ENCODE measurements at regions not wholly inside any gene's neighbourhood (a gene's known extent, or its start where the extent isn't known, plus 50 kb on each side); places are given as distances from the start of the nearest gene placed in this dataset.
"Not testable (repeated sequence)": the region's sequence is repeated elsewhere in the genome, so short reads cannot be mapped to it uniquely, and the experiment has no call there.

DNA sequence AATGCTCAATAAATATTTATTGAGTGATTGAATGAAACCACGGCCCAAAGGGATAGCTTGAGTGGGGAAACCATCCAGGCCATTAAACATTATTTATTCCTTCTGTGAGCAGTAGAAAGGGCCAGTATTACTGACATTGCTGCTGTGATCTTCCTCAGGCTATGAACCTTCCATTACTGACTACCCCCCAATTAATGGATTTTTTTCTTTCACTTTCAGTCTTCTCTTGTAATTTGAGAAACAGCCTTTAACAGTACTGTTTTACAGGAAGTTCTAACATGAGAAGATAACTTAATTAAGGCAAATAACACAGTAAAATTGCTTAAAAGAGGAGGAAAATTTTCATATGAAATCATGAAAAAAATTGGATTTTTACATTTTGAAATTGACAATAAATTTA lies 629.5 kb downstream of the TRHDE start:
- H3K4me3 Mint-ChIP-seq: no peak overlapping the region
- H3K36me3 Mint-ChIP-seq (ENCODE audit: low read depth): no peaks in the 10 kb centered on the region
- no peak for ATAC-seq (replicated peaks)
- H3K4me1 Mint-ChIP-seq: no peaks in the 10 kb centered on the region
- no peaks in the 10 kb centered on the region for H3K27me3 Mint-ChIP-seq
- H3K9me3 Mint-ChIP-seq: peaks cover 8% of the 10 kb centered on the region
- H3K27ac Mint-ChIP-seq: no peak overlapping the region

DNA sequence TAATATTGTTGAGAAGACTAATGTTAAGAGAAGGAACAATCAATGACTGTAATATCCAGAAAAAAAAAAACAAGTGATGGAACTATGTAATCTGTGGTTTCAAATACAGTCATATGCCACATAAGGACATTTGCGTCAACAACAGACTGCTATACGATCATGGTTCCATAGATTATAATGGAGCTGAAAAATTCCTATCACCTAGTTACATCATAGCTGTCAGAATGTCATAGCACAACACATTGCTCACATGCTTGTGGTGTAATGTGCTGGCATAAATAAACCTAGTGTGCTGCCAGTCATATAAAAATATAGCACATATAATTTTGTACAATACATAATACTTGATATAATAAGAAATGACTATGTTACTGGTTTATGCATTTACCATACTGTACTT lies 653.5 kb downstream of the TRHDE start:
- ATAC-seq (replicated peaks): no peak
- Mint-ChIP-seq H3K4me3 (no peak overlapping the region), H3K9me3 (peaks cover 4% of the 10 kb centered on the region), H3K27me3 (no peaks in the 10 kb centered on the region), H3K4me1 (no peaks in the 10 kb centered on the region), H3K36me3 (ENCODE audit: low read depth) (no peaks in the 10 kb centered on the region), H3K27ac (no peak overlapping the region)

DNA sequence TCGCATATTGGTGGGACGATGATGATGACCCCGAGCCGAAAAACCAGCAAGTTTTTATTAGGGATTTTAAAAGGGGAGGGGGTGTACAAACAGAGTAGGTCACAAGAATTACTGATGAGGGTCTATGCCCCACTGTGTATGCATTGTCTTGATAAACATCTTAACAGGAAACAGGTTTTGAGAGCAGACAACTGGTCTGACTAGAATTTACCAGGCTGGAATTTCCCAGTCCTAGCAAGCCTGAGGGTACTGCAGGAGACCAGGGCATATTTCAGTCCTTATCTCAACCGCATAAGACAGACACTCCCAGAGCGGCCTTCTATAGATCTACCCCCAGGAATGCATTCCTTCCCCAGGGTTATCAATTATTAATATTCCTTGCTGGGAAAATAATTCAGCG lies 659.7 kb downstream of the TRHDE start:
- not testable (repeated sequence) for H3K4me1 Mint-ChIP-seq; H3K4me3 Mint-ChIP-seq; H3K27ac Mint-ChIP-seq; H3K27me3 Mint-ChIP-seq; H3K9me3 Mint-ChIP-seq; H3K36me3 Mint-ChIP-seq (ENCODE audit: low read depth); ATAC-seq (replicated peaks)

DNA sequence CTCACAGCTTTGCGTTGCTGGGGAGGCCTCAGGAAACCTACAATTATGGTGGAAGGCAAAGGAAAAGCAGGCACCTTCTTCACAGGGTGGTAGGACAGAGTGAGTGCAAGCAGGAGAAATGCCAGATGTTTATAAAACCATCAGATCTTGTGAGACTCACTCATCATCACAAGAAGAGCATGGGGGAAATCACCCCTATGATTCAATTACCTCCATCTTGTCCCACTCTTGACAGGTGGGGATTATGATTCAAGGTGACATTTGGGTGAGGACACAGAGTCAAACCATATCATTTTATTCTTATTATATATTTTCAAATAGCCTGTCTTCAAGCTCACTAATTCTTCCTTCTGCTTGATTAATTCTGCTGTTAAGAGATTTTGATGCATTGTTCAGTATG lies 665.3 kb downstream of the TRHDE start:
- Mint-ChIP-seq H3K4me1 (no peaks in the 10 kb centered on the region), H3K27ac (no peak overlapping the region), H3K4me3 (no peak overlapping the region), H3K27me3 (no peaks in the 10 kb centered on the region), H3K9me3 (peaks cover 8% of the 10 kb centered on the region), H3K36me3 (ENCODE audit: low read depth) (no peaks in the 10 kb centered on the region)
- ATAC-seq (replicated peaks): no peak

DNA sequence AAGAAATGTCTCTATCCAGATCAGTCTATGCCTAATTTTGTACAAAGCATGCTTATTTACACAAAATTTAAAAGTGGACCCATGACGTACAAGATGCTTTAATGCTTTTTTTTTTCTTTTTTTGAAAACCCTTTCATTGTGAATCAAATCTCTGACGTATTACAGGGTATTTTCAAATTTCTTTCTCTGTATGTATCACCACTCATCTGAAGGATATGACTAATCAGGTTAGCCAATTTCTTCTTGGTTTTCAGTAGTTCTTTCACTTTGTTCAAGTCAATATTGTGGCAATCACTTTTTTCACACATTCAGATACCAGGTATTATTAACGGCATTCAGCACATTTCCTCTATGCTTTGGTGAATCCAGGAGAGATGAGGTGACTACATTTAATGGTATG lies 685.3 kb downstream of the TRHDE start:
- no peak for ATAC-seq (replicated peaks)
- Mint-ChIP-seq H3K27ac (no peak overlapping the region), H3K9me3 (peaks cover 5% of the 10 kb centered on the region), H3K4me1 (no peaks in the 10 kb centered on the region), H3K4me3 (no peak overlapping the region), H3K27me3 (no peaks in the 10 kb centered on the region), H3K36me3 (ENCODE audit: low read depth) (no peaks in the 10 kb centered on the region)

DNA sequence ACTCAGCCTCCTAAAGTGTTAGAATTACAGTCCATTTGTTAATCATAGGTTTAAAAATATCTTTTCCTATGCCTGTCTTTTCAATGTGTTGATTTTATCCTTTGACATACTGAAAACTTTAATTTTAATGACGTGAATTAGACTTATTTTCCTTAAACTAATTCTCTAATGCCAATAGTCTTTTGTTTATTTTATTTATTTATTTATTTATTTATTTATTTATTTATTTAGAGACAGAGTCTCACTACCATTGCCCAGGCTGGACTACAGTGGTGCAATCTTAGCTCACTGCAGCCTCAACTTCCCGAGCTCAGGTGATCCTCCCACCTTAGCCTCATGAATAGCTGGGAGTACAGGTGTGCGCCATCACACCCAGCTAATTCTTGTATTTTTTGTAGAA lies 694.5 kb downstream of the TRHDE start:
- H3K36me3 Mint-ChIP-seq (ENCODE audit: low read depth): no peaks in the 10 kb centered on the region
- no peaks in the 10 kb centered on the region for H3K4me1 Mint-ChIP-seq
- no peaks in the 10 kb centered on the region for H3K27me3 Mint-ChIP-seq
- peaks cover 10% of the 10 kb centered on the region for H3K9me3 Mint-ChIP-seq
- no peak overlapping the region for H3K27ac Mint-ChIP-seq
- H3K4me3 Mint-ChIP-seq: no peak overlapping the region
- no peak for ATAC-seq (replicated peaks)

DNA sequence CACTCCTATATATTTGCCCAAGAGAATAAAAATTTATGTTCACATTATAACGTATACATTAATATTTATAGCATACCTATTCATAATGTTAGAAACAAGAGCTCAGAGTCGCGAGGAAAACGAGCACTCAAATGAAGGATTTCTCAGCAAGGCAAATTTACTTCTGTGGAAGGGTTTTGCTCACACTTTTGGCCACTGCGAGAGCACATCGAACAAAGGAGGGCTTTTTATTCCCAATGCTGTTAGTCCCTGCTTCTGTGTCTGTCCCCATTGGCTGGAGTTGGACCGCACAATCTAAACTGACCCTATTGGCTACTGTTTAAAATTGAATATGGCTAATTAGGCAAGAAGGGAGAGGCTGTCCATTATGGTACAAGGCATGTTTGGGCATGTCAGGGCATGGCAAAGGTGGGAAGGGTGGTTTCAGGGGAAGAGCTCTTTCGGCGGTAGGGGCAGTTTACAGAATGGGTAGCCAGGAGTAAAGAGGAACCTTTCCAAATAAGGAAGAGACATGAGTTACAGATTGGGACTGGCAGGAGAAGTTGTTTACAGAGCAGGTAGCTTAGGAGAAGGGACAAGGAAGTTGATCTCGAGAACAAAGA lies 702.9 kb downstream of the TRHDE start:
- Mint-ChIP-seq H3K36me3 (ENCODE audit: low read depth) (no peaks in the 10 kb centered on the region), H3K4me3 (no peak overlapping the region), H3K27me3 (no peaks in the 10 kb centered on the region), H3K27ac (no peak overlapping the region), H3K9me3 (peaks cover 9% of the 10 kb centered on the region), H3K4me1 (no peaks in the 10 kb centered on the region)
- ATAC-seq (replicated peaks): no peak

DNA sequence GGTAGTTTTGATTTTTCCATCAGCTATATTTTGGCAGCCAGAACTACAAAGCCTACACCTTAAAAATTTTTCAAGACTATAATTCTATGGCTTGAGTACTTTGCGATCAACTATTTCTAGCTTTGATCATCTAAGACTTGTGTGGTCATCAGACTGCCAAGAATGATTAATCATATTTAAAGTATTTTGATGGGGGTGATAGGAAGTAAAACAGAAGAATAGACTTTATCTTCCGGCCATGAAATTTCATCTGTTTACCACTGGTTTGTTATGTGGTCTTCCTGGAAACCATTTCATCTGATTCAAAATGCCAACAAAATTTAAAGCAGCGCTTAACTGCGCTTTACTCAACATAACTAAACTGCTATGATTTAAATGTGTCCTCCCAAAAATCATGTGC lies 706.8 kb downstream of the TRHDE start:
- Mint-ChIP-seq H3K9me3 (peaks cover 18% of the 10 kb centered on the region), H3K36me3 (ENCODE audit: low read depth) (no peaks in the 10 kb centered on the region), H3K4me3 (no peak overlapping the region), H3K27me3 (no peaks in the 10 kb centered on the region), H3K4me1 (no peaks in the 10 kb centered on the region), H3K27ac (no peak overlapping the region)
- ATAC-seq (replicated peaks): no peak

DNA sequence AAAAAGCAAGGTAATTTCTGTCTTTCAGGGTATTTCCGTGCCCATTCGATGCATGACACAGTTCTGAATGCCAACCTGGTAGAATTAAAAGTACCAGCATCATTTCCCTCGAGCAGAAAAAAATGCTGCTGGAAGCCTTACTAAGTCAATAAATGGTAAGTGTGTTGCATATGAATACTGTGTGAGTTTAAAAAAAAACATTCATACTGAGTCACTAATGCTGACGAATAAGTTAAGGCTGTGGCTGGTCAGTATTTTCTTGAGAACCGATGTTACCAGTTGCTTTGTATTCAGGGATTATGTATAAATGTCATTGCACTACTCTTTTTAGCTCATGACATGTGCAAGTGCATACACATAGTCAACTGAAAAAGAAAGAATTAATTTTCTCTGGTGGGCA lies 710.2 kb downstream of the TRHDE start:
- Mint-ChIP-seq H3K27me3 (no peaks in the 10 kb centered on the region), H3K4me1 (no peaks in the 10 kb centered on the region)

DNA sequence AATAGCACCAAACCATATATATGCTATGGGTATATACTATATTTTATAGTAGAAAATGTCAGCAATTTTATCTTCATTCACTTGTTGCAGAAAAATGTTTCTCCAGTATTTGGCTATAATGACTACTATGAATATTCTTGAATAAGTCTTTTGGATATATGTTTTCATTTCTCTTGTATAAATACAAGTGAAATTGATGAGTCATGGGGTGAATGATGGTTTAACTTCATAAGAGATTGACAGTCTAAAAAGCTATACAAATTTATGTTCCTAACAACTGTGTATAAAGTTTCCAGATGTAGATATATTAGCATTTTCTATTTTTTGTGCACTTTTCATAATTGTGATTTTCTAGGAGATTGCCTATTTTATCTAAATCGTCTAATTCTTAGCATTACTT lies 714.8 kb downstream of the TRHDE start:
- no peak for ATAC-seq (replicated peaks)
- no peaks in the 10 kb centered on the region for H3K4me1 Mint-ChIP-seq
- no peak overlapping the region for H3K4me3 Mint-ChIP-seq
- H3K36me3 Mint-ChIP-seq (ENCODE audit: low read depth): no peaks in the 10 kb centered on the region
- no peak overlapping the region for H3K27ac Mint-ChIP-seq
- peaks cover 16% of the 10 kb centered on the region for H3K9me3 Mint-ChIP-seq
- no peaks in the 10 kb centered on the region for H3K27me3 Mint-ChIP-seq

More for the DNA sequence above, 710.2 kb downstream of the TRHDE start:
- no peak for ATAC-seq (replicated peaks)
- Mint-ChIP-seq H3K9me3 (peaks cover 9% of the 10 kb centered on the region), H3K4me3 (no peak overlapping the region), H3K27ac (no peak overlapping the region), H3K36me3 (ENCODE audit: low read depth) (no peaks in the 10 kb centered on the region)

DNA sequence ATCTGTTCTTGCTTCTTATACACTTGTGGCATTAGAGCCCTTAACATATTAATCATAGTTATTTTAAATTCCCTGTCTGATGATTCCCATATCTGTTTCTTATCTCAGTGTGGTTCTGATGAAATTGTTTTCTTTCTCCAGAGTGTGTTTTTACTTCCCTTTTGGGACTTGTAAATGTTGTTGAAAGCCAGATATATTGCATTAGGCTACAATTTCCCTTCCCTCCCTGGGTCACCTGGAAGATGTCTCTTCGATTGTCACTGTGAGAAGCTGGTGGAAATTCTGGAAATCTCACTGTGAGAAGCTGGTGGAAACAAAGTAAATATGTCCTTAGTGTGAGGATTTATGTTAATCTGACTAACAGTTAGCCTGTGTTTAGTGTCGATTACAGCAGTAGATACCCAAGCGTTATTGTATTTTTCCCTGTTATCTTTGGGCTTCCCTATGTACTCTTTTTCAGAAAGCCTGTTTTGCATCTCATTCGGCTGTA lies 717.3 kb downstream of the TRHDE start:
- no peaks in the 10 kb centered on the region for H3K27me3 Mint-ChIP-seq
- no peaks in the 10 kb centered on the region for H3K4me1 Mint-ChIP-seq
- H3K36me3 Mint-ChIP-seq (ENCODE audit: low read depth): no peaks in the 10 kb centered on the region
- H3K9me3 Mint-ChIP-seq: peaks cover 12% of the 10 kb centered on the region
- ATAC-seq (replicated peaks): no peak
- H3K27ac Mint-ChIP-seq: no peak overlapping the region
- no peak overlapping the region for H3K4me3 Mint-ChIP-seq

DNA sequence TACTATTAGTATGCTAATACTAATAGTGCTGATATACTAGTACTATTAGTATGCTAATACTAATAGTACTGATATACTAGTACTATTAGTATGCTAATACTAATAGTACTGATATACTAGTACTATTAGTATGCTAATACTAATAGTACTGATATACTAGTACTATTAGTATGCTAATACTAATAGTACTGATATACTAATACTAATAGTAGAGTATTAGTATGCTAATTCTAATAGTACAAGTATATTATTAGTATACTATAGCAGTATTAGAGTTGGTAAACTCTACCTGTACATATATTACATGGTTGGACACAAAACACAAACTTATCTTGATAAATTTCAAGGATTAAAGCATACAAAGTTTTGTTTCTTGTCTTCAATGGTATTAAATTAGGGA lies 722.9 kb downstream of the TRHDE start:
- not testable (repeated sequence) for ATAC-seq (replicated peaks); H3K4me3 Mint-ChIP-seq; H3K27ac Mint-ChIP-seq; H3K36me3 Mint-ChIP-seq (ENCODE audit: low read depth); H3K4me1 Mint-ChIP-seq; H3K27me3 Mint-ChIP-seq
- H3K9me3 Mint-ChIP-seq: peaks cover 15% of the 10 kb centered on the region

DNA sequence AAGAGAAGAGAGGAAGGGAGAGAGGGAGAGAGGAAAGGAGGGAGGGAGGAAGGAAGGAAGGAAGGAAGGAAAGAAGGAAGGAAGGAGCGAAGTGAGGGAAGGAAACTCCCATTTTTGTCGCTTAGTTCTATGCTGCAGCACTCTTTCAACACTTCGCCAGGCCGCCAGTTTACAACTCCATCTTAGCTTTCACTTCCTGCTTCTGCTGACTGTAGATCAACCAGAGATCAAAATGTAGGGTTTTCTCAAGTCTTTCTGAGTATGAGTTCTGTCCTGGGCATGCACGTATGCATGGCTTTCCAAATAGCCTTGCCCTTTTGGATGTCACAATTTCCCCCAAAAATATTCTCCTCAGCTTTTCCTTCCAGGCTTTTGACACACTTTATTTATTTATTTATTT lies 723.4 kb downstream of the TRHDE start:
- H3K36me3 Mint-ChIP-seq (ENCODE audit: low read depth): no peaks in the 10 kb centered on the region
- peaks cover 14% of the 10 kb centered on the region for H3K9me3 Mint-ChIP-seq
- H3K4me3 Mint-ChIP-seq: no peak overlapping the region
- no peaks in the 10 kb centered on the region for H3K4me1 Mint-ChIP-seq
- no peaks in the 10 kb centered on the region for H3K27me3 Mint-ChIP-seq
- no peak overlapping the region for H3K27ac Mint-ChIP-seq
- no peak for ATAC-seq (replicated peaks)

DNA sequence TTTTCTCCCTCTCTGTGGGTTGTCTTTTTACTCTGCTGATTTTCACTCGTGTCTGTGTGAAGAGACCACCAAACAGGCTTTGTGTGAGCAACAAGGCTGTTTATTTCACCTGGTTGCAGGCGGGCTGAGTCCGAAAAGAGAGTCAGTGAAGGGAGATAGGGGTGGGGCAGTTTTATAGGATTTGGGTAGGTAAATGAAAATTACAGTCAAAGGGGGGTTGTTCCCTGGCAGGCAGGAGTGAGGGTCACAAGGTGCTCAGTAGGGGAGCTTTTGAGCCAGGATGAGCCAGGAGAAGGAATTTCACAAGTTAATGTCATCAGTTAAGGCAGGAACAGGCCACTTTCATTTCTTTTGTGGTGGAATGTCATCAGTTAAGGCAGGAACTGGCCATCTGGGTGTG lies 729.6 kb downstream of the TRHDE start:
- H3K27me3 Mint-ChIP-seq; H3K36me3 Mint-ChIP-seq (ENCODE audit: low read depth); H3K4me3 Mint-ChIP-seq; H3K27ac Mint-ChIP-seq; H3K4me1 Mint-ChIP-seq; ATAC-seq (replicated peaks); H3K9me3 Mint-ChIP-seq: not testable (repeated sequence)

DNA sequence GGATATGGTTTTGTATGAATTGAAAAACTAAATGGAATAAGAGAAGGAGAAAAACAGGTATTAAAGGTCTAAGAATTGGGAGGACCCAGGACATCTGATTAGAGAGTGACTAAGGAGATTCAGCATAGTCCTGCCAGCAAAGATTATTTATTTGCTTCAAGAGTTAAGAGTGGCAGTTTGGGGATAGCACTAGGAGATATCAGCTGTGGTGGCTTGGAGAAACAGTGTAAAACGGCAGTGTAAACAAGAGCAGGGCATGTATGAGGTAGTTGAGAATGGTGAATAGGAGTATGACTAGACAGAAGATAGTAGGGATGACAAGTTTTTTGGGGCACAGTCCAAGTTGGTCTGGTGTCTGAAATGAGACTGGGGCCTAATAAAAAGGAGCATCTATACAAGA lies 730.3 kb downstream of the TRHDE start:
- H3K4me1 Mint-ChIP-seq; H3K27me3 Mint-ChIP-seq; H3K27ac Mint-ChIP-seq; H3K36me3 Mint-ChIP-seq (ENCODE audit: low read depth); H3K4me3 Mint-ChIP-seq; ATAC-seq (replicated peaks); H3K9me3 Mint-ChIP-seq: not testable (repeated sequence)
